ENCODE measurements at regions not wholly inside any gene's neighbourhood (a gene's known extent, or its start where the extent isn't known, plus 50 kb on each side); places are given as distances from the start of the nearest gene placed in this dataset.

- DNase-seq (ENCODE audit: low read depth in 2 of 2, low spot score in 1 of 2) = peak in 1 of 2 donors; percentile 31
Observed at GRCh38 chr22:46053563-46054090, 76.7 kb upstream of the WNT7B start.

- no peak for DNase-seq (ENCODE audit: low read depth in 2 of 2, low spot score in 1 of 2)
Observed at GRCh38 chr22:46054091-46055073, 77.4 kb upstream of the WNT7B start.

GRCh38 chr22:46055181-46055875 is 78.4 kb upstream of the WNT7B start:
- no peak for DNase-seq (ENCODE audit: low read depth in 2 of 2, low spot score in 1 of 2)

DNA sequence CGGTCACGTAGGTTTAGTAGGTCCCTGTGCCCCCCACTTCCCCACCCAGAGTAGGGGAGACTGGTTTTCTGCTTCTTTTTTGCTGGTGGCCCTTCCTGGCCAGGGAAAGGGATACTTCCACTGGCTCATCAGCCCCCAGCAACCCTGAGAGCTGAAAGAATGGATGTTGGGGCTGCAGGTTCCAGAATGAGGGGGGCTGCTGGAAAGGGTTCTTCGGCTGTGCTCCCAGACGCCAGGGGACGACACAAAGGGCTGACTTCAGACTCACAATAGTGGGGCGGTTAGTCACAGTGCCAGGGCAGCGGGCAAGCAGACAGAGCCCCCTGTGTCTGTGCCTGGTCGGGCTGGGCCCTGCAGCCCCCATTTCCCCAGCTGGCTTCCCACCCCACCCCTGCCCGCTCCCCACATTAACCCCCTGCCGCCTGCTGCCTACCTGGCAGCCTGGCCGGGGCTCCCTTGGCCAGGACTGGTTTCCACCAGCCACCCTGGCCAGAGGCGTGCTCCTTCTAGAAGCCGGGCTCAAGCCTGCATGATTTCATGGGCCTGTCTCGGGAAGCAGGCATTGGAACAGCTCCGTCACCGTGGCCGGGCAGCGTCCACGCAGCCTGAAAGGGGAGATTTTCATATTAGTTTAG is 79.1 kb upstream of the WNT7B start:
- no peak for DNase-seq (ENCODE audit: low read depth in 2 of 2, low spot score in 1 of 2)

- no peak for DNase-seq (ENCODE audit: low read depth in 2 of 2, low spot score in 1 of 2)
Observed at GRCh38 chr22:46056546-46057245, 79.7 kb upstream of the WNT7B start.

DNA sequence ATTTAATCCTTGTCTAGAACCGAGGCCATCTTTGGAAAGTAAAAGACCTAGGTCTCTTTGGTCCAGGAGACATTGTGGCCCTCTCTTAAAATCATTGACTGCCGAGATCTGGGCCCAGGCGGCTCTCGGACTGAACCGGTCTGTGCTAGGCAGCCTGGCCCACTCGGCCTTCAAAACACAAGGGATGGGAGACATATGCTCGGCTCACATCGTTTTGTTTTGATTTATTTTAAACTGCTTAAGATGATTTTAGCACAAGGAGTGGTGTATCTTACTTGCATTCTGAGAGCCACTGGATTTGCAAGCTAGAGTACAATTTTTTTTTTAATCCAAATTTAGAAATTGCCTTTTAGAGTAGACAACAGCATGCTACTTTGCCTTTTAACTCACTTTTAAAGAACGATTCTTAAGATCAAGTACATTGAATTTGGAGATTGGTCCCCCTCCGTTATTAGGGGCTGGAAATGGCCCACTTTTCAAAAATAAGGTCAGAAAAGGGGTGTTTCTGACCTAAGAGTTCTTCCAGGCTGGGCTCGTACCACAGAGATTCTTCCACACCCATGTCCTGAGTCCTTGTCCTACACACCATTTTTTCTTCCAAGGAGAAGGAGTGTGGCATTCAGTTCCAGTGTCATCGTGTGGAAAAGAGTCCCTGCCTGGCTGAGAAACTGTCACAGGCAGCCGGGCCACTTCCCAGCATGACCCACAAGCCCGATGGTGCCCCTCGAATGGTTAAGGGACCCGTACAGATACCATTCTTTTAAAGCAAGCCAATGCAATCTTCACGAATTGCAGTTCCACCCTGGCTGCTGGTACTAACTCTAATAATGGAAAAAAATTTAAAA is 80.5 kb upstream of the WNT7B start:
- no peak for DNase-seq (ENCODE audit: low read depth in 2 of 2, low spot score in 1 of 2)

GRCh38 chr22:46058091-46058420 is 81.1 kb upstream of the WNT7B start:
- no peak for DNase-seq (ENCODE audit: low read depth in 2 of 2, low spot score in 1 of 2)

- no peak for DNase-seq (ENCODE audit: low read depth in 2 of 2, low spot score in 1 of 2)
Observed at GRCh38 chr22:46058591-46059519, 81.9 kb upstream of the WNT7B start.

- DNase-seq (ENCODE audit: low read depth in 2 of 2, low spot score in 1 of 2) = no peak
Observed at GRCh38 chr22:46060292-46061123, 83.5 kb upstream of the WNT7B start.

DNA sequence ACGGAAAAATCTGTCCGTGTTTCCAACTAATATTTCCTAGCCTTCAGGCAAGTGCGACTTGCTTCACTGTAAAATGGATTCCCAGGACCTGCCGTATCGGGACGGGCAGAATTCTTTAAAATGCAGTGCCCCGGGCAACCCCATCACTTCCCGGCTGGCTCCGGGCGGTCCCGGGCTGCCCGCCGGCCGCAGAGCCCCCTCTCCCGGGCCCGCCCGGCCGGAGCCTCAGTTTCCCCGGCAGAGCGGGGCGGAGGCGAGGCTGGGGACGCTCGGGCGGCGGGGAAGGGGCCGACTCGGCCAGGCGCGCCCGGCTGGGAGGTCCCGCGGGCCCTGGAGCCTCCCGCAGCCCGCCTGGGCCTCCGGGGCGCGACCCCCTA is 84.2 kb upstream of the WNT7B start:
- DNase-seq (ENCODE audit: low read depth in 2 of 2, low spot score in 1 of 2) = no peak

- no peak for DNase-seq (ENCODE audit: low read depth in 2 of 2, low spot score in 1 of 2)
Observed at GRCh38 chr22:46061501-46062231, 84.7 kb upstream of the WNT7B start.

DNA sequence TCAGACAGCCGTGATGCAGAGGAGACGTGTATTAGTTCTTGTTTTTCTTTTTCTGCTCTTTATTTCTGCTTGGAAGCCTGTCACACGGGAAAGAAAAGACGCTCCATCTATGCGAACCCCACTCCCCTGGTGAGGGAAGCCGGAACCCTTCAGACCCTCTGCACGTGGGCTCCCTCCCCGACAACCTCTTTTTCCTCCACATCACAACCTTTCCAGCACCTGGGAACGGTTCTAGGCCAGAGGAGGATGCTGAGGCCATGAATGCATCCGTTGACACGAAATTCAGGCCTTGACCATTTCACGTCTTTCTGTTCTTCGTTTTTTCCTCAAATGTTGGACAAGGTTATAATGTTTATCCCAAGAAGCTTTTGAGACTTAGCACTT is 85.3 kb upstream of the WNT7B start:
- DNase-seq (ENCODE audit: low read depth in 2 of 2, low spot score in 1 of 2) = no peak

DNA sequence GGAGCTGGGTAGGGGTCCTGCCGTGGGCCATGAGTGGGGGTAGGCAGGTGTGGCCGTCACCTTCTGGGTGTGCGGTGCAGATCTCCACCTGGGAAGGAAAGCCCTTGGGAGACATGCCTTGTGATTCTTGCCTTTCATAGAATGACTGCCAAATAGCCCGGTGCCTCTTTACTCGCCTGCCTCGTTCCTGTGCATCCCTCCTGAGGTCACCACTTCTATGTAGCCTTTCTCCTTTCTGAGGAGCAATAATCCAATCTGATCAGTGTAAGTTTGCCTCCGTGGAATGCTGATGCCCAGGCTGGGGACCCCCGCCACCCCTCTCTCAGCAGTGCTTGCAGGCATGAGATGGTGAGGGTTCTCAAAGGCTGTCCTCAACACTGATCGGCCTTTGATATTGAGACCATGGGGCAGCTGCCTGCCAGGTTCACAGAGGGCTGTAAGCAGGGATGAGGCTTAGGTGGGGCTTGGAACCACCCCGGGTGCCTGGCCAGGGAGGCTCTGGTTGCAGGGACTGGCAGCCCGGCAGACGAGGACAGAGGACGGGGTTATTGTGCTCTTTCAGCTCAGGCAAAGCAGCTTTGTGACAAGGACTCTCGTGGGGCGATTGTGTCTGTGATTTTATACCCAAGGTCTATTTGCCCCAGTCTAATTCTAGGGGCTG is 86.1 kb upstream of the WNT7B start:
- no peak for DNase-seq (ENCODE audit: low read depth in 2 of 2, low spot score in 1 of 2)

GRCh38 chr22:46063846-46064227 is 86.5 kb upstream of the PPARA start:
- DNase-seq (ENCODE audit: low read depth in 2 of 2, low spot score in 1 of 2) = no peak

- no peak for DNase-seq (ENCODE audit: low read depth in 2 of 2, low spot score in 1 of 2)
Observed at GRCh38 chr22:46064228-46064965, 85.9 kb upstream of the PPARA start.

DNA sequence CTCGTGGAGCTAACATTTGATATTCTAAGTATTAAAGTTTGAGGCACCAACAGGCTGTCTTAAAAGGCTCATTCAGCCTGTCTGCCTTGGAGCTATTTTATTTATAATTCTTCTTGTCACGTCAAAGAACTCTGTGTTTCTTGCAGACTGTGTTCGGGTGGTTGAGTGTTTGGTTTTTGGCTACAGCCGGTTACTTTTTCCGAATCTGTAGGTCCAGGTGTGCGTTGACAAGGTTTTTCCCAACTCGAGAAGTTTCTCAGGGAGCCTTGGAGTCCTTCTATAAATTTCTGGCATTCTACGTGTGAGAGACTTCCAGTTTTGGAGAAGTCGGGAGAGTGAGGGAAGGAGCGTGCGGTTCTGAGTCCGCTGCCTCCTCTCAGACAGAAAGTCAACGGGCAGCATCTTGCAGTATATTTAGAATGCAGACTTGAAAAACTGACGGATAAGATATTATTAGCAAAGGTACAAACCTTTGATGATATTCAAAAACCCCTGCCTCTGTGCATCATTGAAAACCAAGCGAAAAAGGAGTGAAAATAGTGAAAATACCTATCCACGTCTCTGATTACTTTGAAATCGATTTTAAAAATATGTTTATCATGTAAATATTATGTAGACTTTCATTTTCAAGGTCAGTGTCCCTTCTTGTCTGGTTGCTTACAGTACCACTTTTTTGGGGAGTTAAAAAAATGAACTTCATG is 85.2 kb upstream of the PPARA start:
- no peak for DNase-seq (ENCODE audit: low read depth in 2 of 2, low spot score in 1 of 2)
